ENCODE measurements at regions not wholly inside any gene's neighbourhood (a gene's known extent, or its start where the extent isn't known, plus 50 kb on each side); places are given as distances from the start of the nearest gene placed in this dataset.

DNA sequence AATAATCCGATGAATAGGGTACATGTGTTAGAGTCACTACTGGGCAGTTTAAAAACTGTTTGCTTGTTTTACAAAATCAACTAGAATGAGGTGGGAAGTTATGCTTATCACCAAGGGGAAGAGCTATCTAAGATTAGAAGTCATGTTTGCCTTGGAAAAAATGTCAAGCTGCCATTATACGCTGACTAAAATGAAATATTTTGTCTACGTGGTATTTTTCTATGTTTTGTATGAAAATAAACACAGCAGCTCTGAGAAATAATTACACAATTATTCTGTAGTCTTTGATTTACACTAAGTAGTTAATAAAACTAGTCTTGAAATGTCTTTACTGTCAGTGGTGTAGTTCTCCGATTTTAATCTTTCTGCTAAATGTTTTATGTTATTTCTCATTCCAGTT is 241.9 kb upstream of the TARS1 start:
- no peaks in the 10 kb centered on the region for H3K27me3 Mint-ChIP-seq (ENCODE audit: low read depth in 2 of 2)
- intact Hi-C loops (cut with micrococcal nuclease): no loop called here
- no peaks in the 10 kb centered on the region for H3K36me3 ChIP-seq (ENCODE audit: control insufficient read depth, insufficient read depth, low read length)
- DNase-seq: no peak
- ATAC-seq: no peak
- WGBS (ENCODE audit: insufficient coverage): 100% methylated on average over 2 of the region's 4 CpGs
- H3K27ac ChIP-seq (ENCODE audit: low read length): no peak overlapping the region
- no peaks in the 10 kb centered on the region for H3K9me3 ChIP-seq (ENCODE audit: control insufficient read depth, insufficient read depth, low read length)
- no peak overlapping the region for H3K4me3 ChIP-seq (ENCODE audit: low read length)
- H3K27ac Mint-ChIP-seq: no peak overlapping the region
- no peaks in the 10 kb centered on the region for H3K36me3 Mint-ChIP-seq
- no peak overlapping the region for H3K4me3 Mint-ChIP-seq
- H3K27me3 ChIP-seq (ENCODE audit: control insufficient read depth, insufficient read depth, low read length): no peaks in the 10 kb centered on the region
- H3K9me3 Mint-ChIP-seq: peaks cover 6 to 10% of the 10 kb centered on the region in 2 donors
- no peaks in the 10 kb centered on the region for H3K4me1 Mint-ChIP-seq
- no peak for TF ChIP-seq CTCF (IDR thresholded peaks at IDR 0.05)
- no peaks in the 10 kb centered on the region for H3K4me1 ChIP-seq (ENCODE audit: control insufficient read depth, insufficient read depth, low read length)

- 100% methylated on average over 1 of the region's 1 CpG for WGBS (ENCODE audit: insufficient coverage)
- no peaks in the 10 kb centered on the region for H3K27me3 Mint-ChIP-seq (ENCODE audit: low read depth in 2 of 2)
- H3K27ac ChIP-seq (ENCODE audit: low read length): no peak overlapping the region
- H3K9me3 Mint-ChIP-seq: no peaks in the 10 kb centered on the region
- no peak overlapping the region for H3K27ac Mint-ChIP-seq
- intact Hi-C loops (cut with micrococcal nuclease): no loop called here
- no peaks in the 10 kb centered on the region for H3K9me3 ChIP-seq (ENCODE audit: control insufficient read depth, insufficient read depth, low read length)
- no peaks in the 10 kb centered on the region for H3K36me3 ChIP-seq (ENCODE audit: control insufficient read depth, insufficient read depth, low read length)
- DNase-seq (no peak), ATAC-seq (no peak)
- H3K4me3 Mint-ChIP-seq: no peak overlapping the region
- TF ChIP-seq CTCF (IDR thresholded peaks at IDR 0.05): no peak
- no peaks in the 10 kb centered on the region for H3K4me1 Mint-ChIP-seq
- H3K36me3 Mint-ChIP-seq: no peaks in the 10 kb centered on the region
- H3K4me1 ChIP-seq (ENCODE audit: control insufficient read depth, insufficient read depth, low read length): no peaks in the 10 kb centered on the region
- H3K27me3 ChIP-seq (ENCODE audit: control insufficient read depth, insufficient read depth, low read length): no peaks in the 10 kb centered on the region
- H3K4me3 ChIP-seq (ENCODE audit: low read length): no peak overlapping the region
Measured at GRCh38 chr5:33203931-33204330, 236.8 kb upstream of the TARS1 start.

DNA sequence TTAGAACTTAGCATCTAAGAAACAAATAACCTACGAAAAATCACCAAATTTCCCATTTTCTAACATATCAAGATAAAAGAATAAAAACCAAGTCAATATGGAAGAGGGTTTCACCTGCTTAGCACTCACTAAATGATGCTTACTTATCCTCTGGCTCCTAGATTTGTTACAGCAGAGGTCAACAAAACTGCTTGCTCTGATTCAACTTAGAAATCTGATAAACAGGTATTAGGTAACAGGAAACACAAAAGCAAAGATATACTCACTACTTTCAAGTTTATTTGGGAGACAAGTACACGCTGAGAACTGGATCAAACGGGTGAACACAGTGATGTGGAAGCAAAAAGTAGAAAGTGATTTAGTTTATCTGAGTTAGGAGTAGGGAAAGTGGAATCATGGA is 235.7 kb upstream of the TARS1 start:
- H3K36me3 ChIP-seq (ENCODE audit: control insufficient read depth, insufficient read depth, low read length): no peaks in the 10 kb centered on the region
- no peak overlapping the region for H3K27ac ChIP-seq (ENCODE audit: low read length)
- H3K27me3 ChIP-seq (ENCODE audit: control insufficient read depth, insufficient read depth, low read length): no peaks in the 10 kb centered on the region
- no peaks in the 10 kb centered on the region for H3K36me3 Mint-ChIP-seq
- intact Hi-C loops (cut with micrococcal nuclease): no loop called here
- no peak overlapping the region for H3K4me3 ChIP-seq (ENCODE audit: low read length)
- H3K27ac Mint-ChIP-seq: no peak overlapping the region
- H3K9me3 ChIP-seq (ENCODE audit: control insufficient read depth, insufficient read depth, low read length): no peaks in the 10 kb centered on the region
- TF ChIP-seq CTCF (IDR thresholded peaks at IDR 0.05): no peak
- no peaks in the 10 kb centered on the region for H3K4me1 ChIP-seq (ENCODE audit: control insufficient read depth, insufficient read depth, low read length)
- H3K9me3 Mint-ChIP-seq: peaks cover 0 to 2% of the 10 kb centered on the region in 2 donors
- 81% methylated on average over 2 of the region's 3 CpGs for WGBS (ENCODE audit: insufficient coverage)
- ATAC-seq (no peak), DNase-seq (no peak)
- no peaks in the 10 kb centered on the region for H3K4me1 Mint-ChIP-seq
- no peak overlapping the region for H3K4me3 Mint-ChIP-seq
- no peaks in the 10 kb centered on the region for H3K27me3 Mint-ChIP-seq (ENCODE audit: low read depth in 2 of 2)

DNA sequence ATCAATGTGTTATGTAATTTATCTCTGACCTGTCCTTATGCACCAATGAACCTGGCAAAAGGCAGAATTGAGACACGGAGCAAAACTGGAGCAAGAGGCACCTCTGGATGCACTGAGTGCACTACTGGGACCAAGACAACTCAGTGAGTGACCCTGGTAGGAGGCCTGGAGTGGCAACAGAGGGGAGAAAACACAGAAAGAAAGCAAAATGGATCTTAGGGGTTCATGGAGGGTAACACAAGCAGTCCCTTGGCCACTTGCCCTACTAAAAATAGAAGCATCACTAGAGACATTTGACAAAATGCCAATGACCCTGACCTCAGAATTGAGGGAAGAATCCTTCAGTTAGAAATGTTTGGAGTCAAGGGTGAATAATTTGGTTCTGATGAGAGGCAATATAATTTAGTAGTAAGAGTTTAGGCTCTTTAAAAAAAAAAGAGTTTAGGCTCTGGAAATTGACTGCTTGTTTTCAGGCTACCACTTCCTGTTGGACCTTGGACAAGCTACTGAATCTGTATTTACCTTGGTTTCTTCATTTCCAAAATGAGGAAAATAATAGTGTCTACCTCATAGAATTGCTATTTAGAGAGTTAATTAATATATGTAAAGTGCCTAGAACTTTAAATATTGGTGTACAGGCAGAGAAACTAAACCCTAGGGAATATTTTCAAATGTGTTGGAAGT is 234.9 kb upstream of the TARS1 start:
- WGBS (ENCODE audit: insufficient coverage): 95% methylated on average over 1 of the region's 1 CpG

More for the DNA sequence above, 234.9 kb upstream of the TARS1 start:
- ATAC-seq (no peak), DNase-seq (no peak)
- H3K9me3 ChIP-seq (ENCODE audit: control insufficient read depth, insufficient read depth, low read length): no peaks in the 10 kb centered on the region
- H3K27ac Mint-ChIP-seq: no peak overlapping the region
- H3K27me3 ChIP-seq (ENCODE audit: control insufficient read depth, insufficient read depth, low read length): no peaks in the 10 kb centered on the region
- H3K36me3 Mint-ChIP-seq: no peaks in the 10 kb centered on the region
- no peaks in the 10 kb centered on the region for H3K4me1 Mint-ChIP-seq
- no peak for TF ChIP-seq CTCF (IDR thresholded peaks at IDR 0.05)
- H3K36me3 ChIP-seq (ENCODE audit: control insufficient read depth, insufficient read depth, low read length): no peaks in the 10 kb centered on the region
- no peaks in the 10 kb centered on the region for H3K4me1 ChIP-seq (ENCODE audit: control insufficient read depth, insufficient read depth, low read length)
- no peak overlapping the region for H3K4me3 Mint-ChIP-seq
- no peaks in the 10 kb centered on the region for H3K27me3 Mint-ChIP-seq (ENCODE audit: low read depth in 2 of 2)
- intact Hi-C loops (cut with micrococcal nuclease): no loop called here
- H3K4me3 ChIP-seq (ENCODE audit: low read length): no peak overlapping the region
- peaks cover 2% of the 10 kb centered on the region in 2 donors for H3K9me3 Mint-ChIP-seq
- no peak overlapping the region for H3K27ac ChIP-seq (ENCODE audit: low read length)

Data from natural killer cell (primary cell).